GM10266 (cell line): ENCODE measurements at regions not wholly inside any gene's neighbourhood (a gene's known extent, or its start where the extent isn't known, plus 50 kb on each side); places are given as distances from the start of the nearest gene placed in this dataset.
"Not testable (repeated sequence)": the region's sequence is repeated elsewhere in the genome, so short reads cannot be mapped to it uniquely, and the experiment has no call there.

ENCODE experiments used
- DNase-seq: peaks from one replicate; pipeline ENCODE4 v3.0.0; 2012; ENCODE audit errors: extremely low spot score
- TF ChIP-seq, protein P1 (sequence below): IDR thresholded peaks from 2 replicates; pipeline ENCODE4 v1.5.1; 2012; ENCODE audit warnings: mild to moderate bottlenecking, low read depth; ENCODE audit not compliant: control insufficient read depth, insufficient read depth; ENCODE audit errors: missing control alignments

DNA sequence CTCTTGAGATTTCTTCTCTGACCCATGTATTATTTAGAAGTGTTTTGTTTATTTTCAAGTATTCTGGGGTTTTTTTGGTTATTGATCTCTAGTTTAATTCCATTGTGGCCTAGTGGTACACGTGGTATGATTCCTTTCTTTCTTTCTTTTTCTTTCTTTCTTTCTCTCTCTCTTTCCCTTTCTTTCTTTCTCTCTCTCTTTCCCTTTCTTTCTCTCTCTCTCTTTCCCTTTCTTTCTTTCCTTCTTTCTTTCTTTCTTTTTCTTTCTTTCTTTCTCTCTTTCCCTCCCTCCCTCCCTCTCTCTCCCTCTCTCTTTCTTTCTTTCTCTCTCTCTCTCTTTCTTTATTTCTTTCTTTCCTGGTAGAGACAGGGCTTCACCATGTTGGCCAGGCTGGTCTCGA, 85.7 kb upstream of the UBE2E1 start:
- TF ChIP-seq, protein P1, sequence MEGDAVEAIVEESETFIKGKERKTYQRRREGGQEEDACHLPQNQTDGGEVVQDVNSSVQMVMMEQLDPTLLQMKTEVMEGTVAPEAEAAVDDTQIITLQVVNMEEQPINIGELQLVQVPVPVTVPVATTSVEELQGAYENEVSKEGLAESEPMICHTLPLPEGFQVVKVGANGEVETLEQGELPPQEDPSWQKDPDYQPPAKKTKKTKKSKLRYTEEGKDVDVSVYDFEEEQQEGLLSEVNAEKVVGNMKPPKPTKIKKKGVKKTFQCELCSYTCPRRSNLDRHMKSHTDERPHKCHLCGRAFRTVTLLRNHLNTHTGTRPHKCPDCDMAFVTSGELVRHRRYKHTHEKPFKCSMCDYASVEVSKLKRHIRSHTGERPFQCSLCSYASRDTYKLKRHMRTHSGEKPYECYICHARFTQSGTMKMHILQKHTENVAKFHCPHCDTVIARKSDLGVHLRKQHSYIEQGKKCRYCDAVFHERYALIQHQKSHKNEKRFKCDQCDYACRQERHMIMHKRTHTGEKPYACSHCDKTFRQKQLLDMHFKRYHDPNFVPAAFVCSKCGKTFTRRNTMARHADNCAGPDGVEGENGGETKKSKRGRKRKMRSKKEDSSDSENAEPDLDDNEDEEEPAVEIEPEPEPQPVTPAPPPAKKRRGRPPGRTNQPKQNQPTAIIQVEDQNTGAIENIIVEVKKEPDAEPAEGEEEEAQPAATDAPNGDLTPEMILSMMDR, result no peak
- DNase-seq, result no peak

DNA sequence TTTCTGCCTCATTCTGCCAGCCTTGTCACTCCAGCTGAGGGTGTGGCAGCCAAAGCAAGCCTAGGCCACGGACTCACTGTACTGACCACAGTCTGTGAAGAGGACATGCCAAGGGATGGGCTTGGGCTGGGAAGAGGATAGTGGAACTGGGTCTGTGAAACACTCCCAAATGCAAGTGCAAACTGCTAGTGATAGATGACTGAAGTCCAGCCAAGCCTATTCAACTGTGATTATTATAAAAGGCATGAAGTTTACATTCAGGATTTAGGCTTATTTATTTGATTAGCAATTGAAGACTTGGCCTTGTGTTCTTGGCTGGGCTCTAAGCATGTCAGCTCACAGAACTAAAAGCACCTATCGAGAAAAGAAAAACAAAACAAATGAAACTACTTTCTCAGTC, 84.9 kb upstream of the UBE2E1 start:
- no peak for DNase-seq
- TF ChIP-seq, protein P1, result no peak

DNA sequence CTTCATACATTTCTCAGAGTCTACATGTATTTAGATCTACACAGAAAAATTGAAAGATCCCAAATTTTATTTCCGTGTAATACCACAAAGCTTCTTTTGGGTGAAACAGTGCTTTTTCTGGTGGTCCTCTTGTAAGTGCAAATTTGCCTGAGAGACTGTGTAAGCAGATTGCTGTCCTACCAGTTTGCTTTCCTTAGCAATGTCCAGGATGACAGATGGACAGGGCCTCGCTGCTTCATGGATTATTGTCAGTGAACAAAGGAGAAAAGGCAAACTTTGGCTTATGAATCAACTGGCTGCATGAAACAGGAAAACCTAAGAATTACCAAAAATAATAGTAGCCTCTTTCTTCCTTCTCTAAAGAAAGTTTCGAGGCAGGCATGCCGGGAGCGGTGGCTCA, 82.6 kb upstream of the UBE2E1 start:
- no peak for DNase-seq
- TF ChIP-seq, protein P1, result no peak

DNA sequence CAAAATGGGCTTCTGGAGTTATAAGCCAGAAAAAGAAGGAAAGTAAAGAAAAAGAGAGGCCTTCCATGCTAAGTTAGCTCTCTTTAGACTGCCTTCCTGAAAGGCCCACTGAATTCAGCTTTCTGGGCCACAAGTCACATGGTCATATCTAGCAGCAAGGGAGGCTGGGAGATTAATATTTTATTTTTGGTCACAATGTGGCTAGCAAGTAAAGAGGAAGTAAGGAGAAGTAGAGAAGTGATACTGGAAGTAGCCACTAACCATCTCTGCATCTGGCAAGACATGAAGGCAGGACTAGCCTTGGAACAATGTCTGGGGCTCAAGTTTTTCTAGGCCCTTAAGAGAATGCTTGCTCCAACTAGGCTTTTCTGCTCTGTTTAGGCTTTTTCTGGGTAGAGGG, 81.8 kb upstream of the UBE2E1 start:
- TF ChIP-seq, protein P1, result no peak
- DNase-seq, result no peak

DNA sequence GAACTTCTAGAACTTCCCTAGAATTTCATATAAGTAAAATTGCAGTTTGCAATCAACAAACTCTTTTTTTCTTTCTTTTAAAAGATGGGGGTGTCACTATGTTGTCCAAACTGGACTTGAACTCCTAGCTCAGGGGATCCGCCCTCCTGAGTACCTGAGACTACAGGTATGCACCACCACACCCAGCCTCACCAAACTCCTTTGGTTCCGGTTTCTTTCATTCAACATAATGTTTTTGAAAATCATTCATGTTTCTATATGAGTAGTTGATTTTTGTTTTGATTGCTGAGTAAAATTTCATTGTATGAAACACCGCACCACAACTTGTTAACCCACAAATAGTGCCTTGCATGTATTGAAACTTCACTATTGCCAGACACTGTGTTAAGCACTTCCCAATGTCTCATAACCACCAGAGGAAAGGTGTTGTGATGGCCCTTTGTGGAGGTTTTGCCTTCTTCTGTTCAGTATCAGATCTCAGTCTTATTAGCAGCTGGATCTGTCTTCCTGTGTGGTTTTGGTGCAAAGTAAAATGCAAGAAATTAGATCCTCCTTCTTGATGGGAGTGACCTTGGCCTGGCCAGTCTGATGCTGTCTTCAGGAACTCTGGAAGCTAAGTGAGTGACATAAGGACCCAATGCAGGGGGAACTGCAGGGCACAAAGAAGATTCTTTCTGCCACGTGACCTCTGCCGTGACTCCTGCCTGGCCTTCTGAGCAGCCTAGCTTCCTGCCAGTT, 78.8 kb upstream of the UBE2E1 start:
- no peak for DNase-seq
- TF ChIP-seq, protein P1, result no peak

DNA sequence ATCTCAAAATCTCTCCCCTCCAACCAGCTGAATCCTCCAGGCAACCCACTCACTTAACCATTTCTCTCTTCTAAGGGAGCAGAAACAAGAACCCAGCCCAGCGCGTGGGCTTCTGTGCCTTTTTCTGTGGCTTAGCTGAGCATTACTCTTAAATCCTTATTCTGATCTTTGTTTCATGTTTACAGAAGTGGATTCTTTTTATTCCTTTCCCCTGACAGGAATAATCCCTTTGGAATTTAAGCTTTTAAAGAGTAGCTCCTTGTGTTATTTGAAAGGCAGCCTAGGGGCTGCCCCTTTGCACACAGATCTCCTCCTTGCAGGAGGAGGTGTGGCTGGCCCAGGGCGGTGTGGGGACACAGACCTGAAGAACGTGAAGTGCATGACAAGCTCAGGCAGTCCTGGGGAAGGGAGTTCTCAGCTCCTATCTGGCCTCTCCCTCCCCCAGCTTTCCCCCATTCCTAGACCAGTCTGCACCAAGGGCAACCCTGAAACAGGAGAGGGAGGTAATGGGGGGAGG, 77.1 kb upstream of the UBE2E1 start:
- DNase-seq, result no peak
- TF ChIP-seq, protein P1, result no peak

DNA sequence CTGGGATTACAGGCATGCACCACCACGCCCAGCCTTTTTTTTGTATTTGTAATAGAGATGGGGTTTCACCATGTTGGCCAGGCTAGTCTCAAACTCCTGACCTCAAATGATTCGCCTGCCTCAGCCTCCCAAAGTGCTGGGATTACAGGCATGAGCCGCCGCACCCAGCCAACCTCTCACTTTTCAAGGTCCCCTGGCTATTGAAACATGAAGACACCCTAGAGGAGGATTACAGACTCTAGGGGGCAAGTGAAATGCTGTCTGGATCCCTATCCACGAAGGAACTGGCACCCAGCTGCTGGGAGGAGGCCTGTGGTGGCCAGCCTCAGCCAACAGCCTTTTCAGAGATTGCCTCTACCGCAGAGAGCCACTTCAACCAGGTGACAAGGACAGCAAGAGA, 76.4 kb upstream of the UBE2E1 start:
- not testable (repeated sequence) for DNase-seq
